ENCODE measurements at regions not wholly inside any gene's neighbourhood (a gene's known extent, or its start where the extent isn't known, plus 50 kb on each side); places are given as distances from the start of the nearest gene placed in this dataset.

DNA sequence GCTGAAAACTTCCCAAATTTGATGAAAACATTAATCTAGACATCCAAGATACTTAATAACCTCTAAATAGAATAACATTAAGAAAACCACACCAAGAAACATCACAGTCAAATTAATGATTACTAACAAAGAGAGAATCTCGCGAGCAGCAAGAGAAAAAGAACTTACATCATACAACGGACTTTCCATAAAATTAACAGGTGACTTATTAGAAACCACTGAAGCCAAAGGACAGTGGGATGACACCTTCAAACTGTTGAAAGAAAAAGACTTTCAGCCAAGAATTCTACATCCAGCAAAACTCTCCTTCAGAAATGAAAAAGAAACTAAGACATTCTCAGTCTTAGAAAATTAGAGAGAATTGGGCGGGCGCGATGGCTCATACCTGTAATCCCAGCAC is 232.0 kb downstream of the SNCA start:
- H3K36me3 ChIP-seq (ENCODE audit: control insufficient read depth, insufficient read depth, low read length): no peaks in the 10 kb centered on the region
- H3K4me3 ChIP-seq (ENCODE audit: low read length): no peak overlapping the region
- H3K27ac ChIP-seq (ENCODE audit: low read length): no peak overlapping the region
- H3K27me3 ChIP-seq (ENCODE audit: control insufficient read depth, insufficient read depth, low read length): no peaks in the 10 kb centered on the region
- no peak for DNase-seq
- H3K4me1 ChIP-seq (ENCODE audit: control insufficient read depth, insufficient read depth, low read length): no peaks in the 10 kb centered on the region
- WGBS (ENCODE audit: insufficient coverage): 100% methylated on average over 3 of the region's 6 CpGs
- no peaks in the 10 kb centered on the region for H3K9me3 ChIP-seq (replicated peaks; ENCODE audit: control insufficient read depth, low read depth, low read length)

DNA sequence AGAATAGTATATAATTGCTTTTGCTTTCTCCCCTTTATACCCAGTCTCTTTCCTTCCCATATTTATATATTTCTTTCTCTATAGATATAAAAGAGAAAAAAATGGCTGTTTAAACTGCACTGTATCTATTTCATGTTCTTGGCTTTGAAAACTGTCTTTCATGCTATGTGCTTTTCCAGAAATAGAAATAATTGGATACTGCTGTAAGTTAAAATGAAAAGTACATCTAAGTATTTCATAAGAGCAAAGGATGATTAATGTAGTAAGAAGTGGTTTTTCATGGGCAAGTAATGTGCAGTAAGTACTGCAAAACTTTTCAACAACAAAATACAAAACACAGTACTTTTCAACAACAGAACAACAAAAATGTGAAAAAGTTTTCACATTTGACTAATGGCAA is 237.9 kb downstream of the SNCA start:
- no peaks in the 10 kb centered on the region for H3K4me1 ChIP-seq (ENCODE audit: control insufficient read depth, insufficient read depth, low read length)
- no peaks in the 10 kb centered on the region for H3K9me3 ChIP-seq (replicated peaks; ENCODE audit: control insufficient read depth, low read depth, low read length)
- H3K27ac ChIP-seq (ENCODE audit: low read length): no peak overlapping the region
- H3K27me3 ChIP-seq (ENCODE audit: control insufficient read depth, insufficient read depth, low read length): no peaks in the 10 kb centered on the region
- H3K4me3 ChIP-seq (ENCODE audit: low read length): no peak overlapping the region
- no peak for DNase-seq
- no peaks in the 10 kb centered on the region for H3K36me3 ChIP-seq (ENCODE audit: control insufficient read depth, insufficient read depth, low read length)

DNA sequence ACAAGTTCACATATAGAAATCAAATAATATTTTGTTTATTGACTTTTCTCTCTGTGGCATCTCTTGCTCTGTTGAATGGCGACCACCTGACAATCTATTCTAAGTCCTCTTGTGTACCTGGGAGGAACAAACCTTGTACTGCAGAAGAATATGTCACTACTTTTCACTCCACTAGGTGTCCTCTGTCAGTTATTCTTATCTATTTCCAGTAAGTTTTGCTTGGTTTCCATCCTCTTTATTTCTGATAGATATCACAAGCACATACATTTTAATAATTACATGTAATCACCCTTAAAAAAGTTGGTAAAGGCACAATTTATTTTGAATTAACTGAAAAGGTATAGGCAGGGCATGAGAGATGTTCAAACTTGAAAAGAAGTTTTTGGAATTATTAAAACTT is 238.4 kb downstream of the SNCA start:
- Histone ChIP-seq H3K36me3 (ENCODE audit: control insufficient read depth, insufficient read depth, low read length) (no peaks in the 10 kb centered on the region), H3K27me3 (ENCODE audit: control insufficient read depth, insufficient read depth, low read length) (no peaks in the 10 kb centered on the region), H3K4me3 (ENCODE audit: low read length) (no peak overlapping the region), H3K27ac (ENCODE audit: low read length) (no peak overlapping the region), H3K4me1 (ENCODE audit: control insufficient read depth, insufficient read depth, low read length) (no peaks in the 10 kb centered on the region), H3K9me3 (replicated peaks; ENCODE audit: control insufficient read depth, low read depth, low read length) (no peaks in the 10 kb centered on the region)
- WGBS (ENCODE audit: insufficient coverage): no CpG with 5 or more reads among the region's 1 CpG
- no peak for DNase-seq

DNA sequence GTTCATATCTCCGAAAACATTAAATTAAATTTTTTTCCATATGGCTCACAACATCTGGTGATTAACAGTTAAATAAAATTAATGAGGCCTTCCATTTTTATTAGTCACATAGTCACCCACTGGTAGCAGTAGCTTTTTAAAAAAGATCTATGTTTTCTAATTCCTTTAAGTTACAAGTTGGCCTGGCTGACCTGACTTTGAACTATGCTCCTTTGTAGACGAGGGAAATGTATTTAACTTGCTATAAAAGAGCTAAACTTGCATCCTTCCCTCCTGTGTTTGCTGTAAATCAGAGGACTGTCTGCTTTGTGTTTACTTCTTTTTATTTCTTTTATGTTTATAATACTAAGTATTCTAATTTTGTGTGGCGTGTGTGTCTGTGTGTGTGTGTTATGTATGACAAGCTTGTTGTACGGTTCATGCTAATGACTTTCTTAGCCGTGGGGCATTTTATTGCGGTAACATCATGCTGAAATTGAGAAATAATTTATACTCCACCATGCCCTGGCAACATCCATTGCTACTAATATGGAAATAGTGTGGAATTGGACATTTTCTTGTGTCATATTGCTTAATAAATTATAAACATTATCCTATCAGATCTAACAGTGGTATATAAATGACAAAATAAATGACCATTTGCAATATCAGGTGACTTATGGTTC is 241.7 kb downstream of the SNCA start:
- no peaks in the 10 kb centered on the region for H3K36me3 ChIP-seq (ENCODE audit: control insufficient read depth, insufficient read depth, low read length)
- no CpG with 5 or more reads among the region's 6 CpGs for WGBS (ENCODE audit: insufficient coverage)
- DNase-seq: no peak

GRCh38 chr4:89590128-89590527 is 246.8 kb downstream of the SNCA start:
- Histone ChIP-seq H3K4me3 (ENCODE audit: low read length) (no peak overlapping the region), H3K4me1 (ENCODE audit: control insufficient read depth, insufficient read depth, low read length) (no peaks in the 10 kb centered on the region), H3K27me3 (ENCODE audit: control insufficient read depth, insufficient read depth, low read length) (no peaks in the 10 kb centered on the region), H3K9me3 (replicated peaks; ENCODE audit: control insufficient read depth, low read depth, low read length) (no peaks in the 10 kb centered on the region), H3K27ac (ENCODE audit: low read length) (no peak overlapping the region), H3K36me3 (ENCODE audit: control insufficient read depth, insufficient read depth, low read length) (no peaks in the 10 kb centered on the region)
- WGBS (ENCODE audit: insufficient coverage): no CpG with 5 or more reads among the region's 2 CpGs
- DNase-seq: no peak

More for the DNA sequence above, 241.7 kb downstream of the SNCA start:
- H3K9me3 ChIP-seq (replicated peaks; ENCODE audit: control insufficient read depth, low read depth, low read length): no peaks in the 10 kb centered on the region
- H3K4me1 ChIP-seq (ENCODE audit: control insufficient read depth, insufficient read depth, low read length): no peaks in the 10 kb centered on the region
- H3K27me3 ChIP-seq (ENCODE audit: control insufficient read depth, insufficient read depth, low read length): no peaks in the 10 kb centered on the region
- no peak overlapping the region for H3K4me3 ChIP-seq (ENCODE audit: low read length)
- H3K27ac ChIP-seq (ENCODE audit: low read length): no peak overlapping the region

DNA sequence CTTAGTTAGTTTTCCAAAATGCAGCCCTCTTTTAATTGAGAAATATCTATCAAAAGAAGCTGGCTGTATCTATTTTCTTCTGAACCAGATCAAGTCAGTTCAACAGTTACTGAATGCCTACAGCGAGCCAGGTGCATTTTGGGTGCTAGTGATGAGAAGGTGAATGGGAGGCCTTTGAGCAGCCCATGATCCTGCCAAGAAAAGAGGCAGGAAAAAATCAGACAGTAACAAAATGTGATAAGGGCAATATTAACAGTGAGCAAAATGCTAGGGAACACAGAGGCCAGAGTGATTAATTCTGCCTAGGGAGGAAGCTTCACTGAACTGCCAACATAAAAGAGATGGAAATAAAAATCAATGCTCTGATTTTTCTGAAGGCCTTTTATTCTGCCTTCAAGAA is 248.5 kb downstream of the SNCA start:
- H3K4me3 ChIP-seq (ENCODE audit: low read length): no peak overlapping the region
- H3K36me3 ChIP-seq (ENCODE audit: control insufficient read depth, insufficient read depth, low read length): no peaks in the 10 kb centered on the region
- no peaks in the 10 kb centered on the region for H3K4me1 ChIP-seq (ENCODE audit: control insufficient read depth, insufficient read depth, low read length)
- no CpG with 5 or more reads among the region's 1 CpG for WGBS (ENCODE audit: insufficient coverage)
- no peaks in the 10 kb centered on the region for H3K27me3 ChIP-seq (ENCODE audit: control insufficient read depth, insufficient read depth, low read length)
- H3K27ac ChIP-seq (ENCODE audit: low read length): no peak overlapping the region
- DNase-seq: no peak
- H3K9me3 ChIP-seq (replicated peaks; ENCODE audit: control insufficient read depth, low read depth, low read length): no peaks in the 10 kb centered on the region

DNA sequence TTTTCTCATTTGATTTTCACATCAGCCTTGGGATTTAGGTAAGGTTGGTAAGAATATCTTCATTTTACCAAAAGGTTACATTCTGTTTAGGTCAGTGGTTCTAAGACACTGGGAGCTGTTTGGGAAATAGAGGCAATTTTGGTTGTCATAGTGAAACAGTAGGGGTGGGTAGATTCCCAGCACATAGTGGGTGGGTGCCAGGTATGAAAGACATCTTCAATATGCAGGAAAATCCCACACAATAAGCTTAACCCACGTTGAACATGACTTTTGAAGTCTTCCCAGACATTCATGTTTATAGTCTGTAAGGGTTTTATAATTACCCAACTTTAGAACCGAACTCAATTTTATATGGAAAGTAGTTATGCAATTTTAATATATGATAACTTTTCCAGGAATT is 249.6 kb downstream of the SNCA start:
- H3K27me3 ChIP-seq (ENCODE audit: control insufficient read depth, insufficient read depth, low read length): no peaks in the 10 kb centered on the region
- no peaks in the 10 kb centered on the region for H3K36me3 ChIP-seq (ENCODE audit: control insufficient read depth, insufficient read depth, low read length)
- no peak overlapping the region for H3K4me3 ChIP-seq (ENCODE audit: low read length)
- DNase-seq: no peak
- no peaks in the 10 kb centered on the region for H3K9me3 ChIP-seq (replicated peaks; ENCODE audit: control insufficient read depth, low read depth, low read length)
- H3K4me1 ChIP-seq (ENCODE audit: control insufficient read depth, insufficient read depth, low read length): no peaks in the 10 kb centered on the region
- WGBS (ENCODE audit: insufficient coverage): no CpG with 5 or more reads among the region's 2 CpGs
- H3K27ac ChIP-seq (ENCODE audit: low read length): no peak overlapping the region

DNA sequence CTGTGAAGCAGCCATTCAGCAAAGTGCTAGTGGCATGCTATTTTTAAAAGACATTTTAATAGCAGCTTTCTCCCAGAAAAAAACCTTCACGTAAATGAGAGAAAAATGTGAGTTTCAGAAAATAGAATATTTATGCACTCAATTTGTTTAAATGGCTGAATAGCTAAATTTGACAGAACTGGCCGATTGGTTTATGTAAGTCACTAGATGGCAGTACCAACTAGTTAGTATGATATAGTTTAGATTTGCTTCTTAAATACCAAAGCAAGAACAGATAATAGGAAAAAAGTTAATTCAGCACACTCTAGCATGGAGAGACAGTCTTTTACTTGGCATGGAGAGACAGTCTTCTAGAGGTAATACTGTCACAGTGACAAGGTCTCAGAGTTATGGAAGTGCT is 250.1 kb downstream of the SNCA start:
- no peaks in the 10 kb centered on the region for H3K4me1 ChIP-seq (ENCODE audit: control insufficient read depth, insufficient read depth, low read length)
- no peak for DNase-seq
- WGBS (ENCODE audit: insufficient coverage): no CpG with 5 or more reads among the region's 2 CpGs

DNA sequence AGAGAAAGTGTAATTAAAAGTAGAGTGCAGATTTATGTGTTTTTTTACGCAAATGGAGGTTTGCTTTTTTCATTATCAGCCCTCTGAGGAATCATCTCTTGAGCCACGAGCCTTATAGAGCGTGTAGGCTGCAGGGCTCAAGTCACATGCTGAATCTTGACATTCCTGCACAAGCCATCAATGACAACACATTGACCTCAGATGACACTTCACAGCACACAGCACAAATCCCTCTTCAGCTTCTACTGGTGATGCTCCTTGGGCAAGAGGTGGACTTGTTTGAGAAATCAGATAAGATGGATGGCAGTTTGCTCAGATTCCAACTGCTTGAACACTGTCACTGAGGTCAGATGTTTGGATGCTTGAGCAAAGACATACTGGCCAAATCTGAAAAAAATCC is 250.6 kb downstream of the SNCA start:
- H3K4me1 ChIP-seq (ENCODE audit: control insufficient read depth, insufficient read depth, low read length): no peaks in the 10 kb centered on the region
- no peak overlapping the region for H3K27ac ChIP-seq (ENCODE audit: low read length)
- no peak for DNase-seq
- WGBS (ENCODE audit: insufficient coverage): 60% methylated on average over 1 of the region's 3 CpGs
- H3K27me3 ChIP-seq (ENCODE audit: control insufficient read depth, insufficient read depth, low read length): no peaks in the 10 kb centered on the region
- H3K36me3 ChIP-seq (ENCODE audit: control insufficient read depth, insufficient read depth, low read length): no peaks in the 10 kb centered on the region
- no peaks in the 10 kb centered on the region for H3K9me3 ChIP-seq (replicated peaks; ENCODE audit: control insufficient read depth, low read depth, low read length)
- no peak overlapping the region for H3K4me3 ChIP-seq (ENCODE audit: low read length)

More for the DNA sequence above, 250.1 kb downstream of the SNCA start:
- Histone ChIP-seq H3K36me3 (ENCODE audit: control insufficient read depth, insufficient read depth, low read length) (no peaks in the 10 kb centered on the region), H3K4me3 (ENCODE audit: low read length) (no peak overlapping the region), H3K9me3 (replicated peaks; ENCODE audit: control insufficient read depth, low read depth, low read length) (no peaks in the 10 kb centered on the region), H3K27me3 (ENCODE audit: control insufficient read depth, insufficient read depth, low read length) (no peaks in the 10 kb centered on the region), H3K27ac (ENCODE audit: low read length) (no peak overlapping the region)

DNA sequence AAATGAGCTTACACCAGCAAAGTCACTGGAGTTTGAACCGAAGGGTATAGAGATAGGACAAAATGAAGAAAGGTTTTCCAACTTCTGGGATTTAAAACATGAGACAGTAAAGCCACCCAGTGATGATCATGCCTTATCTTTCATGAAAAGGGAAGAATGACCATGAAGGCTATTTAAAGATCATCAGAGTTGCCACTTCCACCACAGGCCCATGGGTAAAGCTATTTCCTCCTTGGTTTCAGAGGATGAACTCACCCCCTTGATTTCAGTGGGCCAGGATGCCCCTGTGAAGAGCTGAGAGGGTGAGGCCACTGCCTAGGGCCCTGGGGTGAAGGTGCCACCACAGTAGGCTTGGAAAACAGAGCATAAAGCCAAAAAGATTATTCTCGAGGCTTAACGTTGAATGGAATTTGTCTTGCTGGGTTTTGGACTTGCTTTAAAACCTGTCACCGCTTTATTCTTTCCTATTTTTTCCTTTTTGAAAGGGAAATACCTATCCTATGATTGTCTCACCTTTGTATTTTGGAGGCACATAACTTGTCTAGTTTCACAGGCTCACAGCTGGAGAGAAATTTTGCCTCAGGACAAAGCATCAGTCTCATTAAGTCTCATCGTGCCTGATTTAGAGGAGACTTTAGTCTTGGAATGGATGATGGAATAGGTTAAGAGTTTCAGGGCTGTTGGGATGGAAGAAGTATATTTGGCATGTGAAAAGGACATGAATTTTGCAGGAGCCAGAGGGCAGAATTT is 254.0 kb downstream of the SNCA start:
- WGBS (ENCODE audit: insufficient coverage): 88% methylated on average over 1 of the region's 5 CpGs
- Histone ChIP-seq H3K27ac (ENCODE audit: low read length) (no peak overlapping the region), H3K4me3 (ENCODE audit: low read length) (no peak overlapping the region), H3K4me1 (ENCODE audit: control insufficient read depth, insufficient read depth, low read length) (no peaks in the 10 kb centered on the region), H3K9me3 (replicated peaks; ENCODE audit: control insufficient read depth, low read depth, low read length) (no peaks in the 10 kb centered on the region), H3K27me3 (ENCODE audit: control insufficient read depth, insufficient read depth, low read length) (no peaks in the 10 kb centered on the region), H3K36me3 (ENCODE audit: control insufficient read depth, insufficient read depth, low read length) (no peaks in the 10 kb centered on the region)
- no peak for DNase-seq
